ENCODE measurements at regions not wholly inside any gene's neighbourhood (a gene's known extent, or its start where the extent isn't known, plus 50 kb on each side); places are given as distances from the start of the nearest gene placed in this dataset.

- no peak overlapping the region for H3K23ac ChIP-seq (ENCODE audit: insufficient read length, low read depth, low read length)
- H3K79me2 ChIP-seq (ENCODE audit: insufficient read depth, low read length), result no peaks in the 10 kb centered on the region
- H2BK120ac ChIP-seq (ENCODE audit: low read depth, low read length, poor library complexity, severe bottlenecking), result no peak overlapping the region
- no peak overlapping the region for H3K27ac ChIP-seq (ENCODE audit: insufficient read length, low read depth, low read length)
- no peak overlapping the region for H4K91ac ChIP-seq (ENCODE audit: insufficient read length, low read depth, low read length)
- H3K27me3 Mint-ChIP-seq (ENCODE audit: low read depth), result peaks cover 7% of the 10 kb centered on the region
- no peak overlapping the region for H4K5ac ChIP-seq (ENCODE audit: insufficient read length, low read depth, low read length)
- no peaks in the 10 kb centered on the region for H4K20me1 ChIP-seq (ENCODE audit: control insufficient read depth, insufficient read depth, insufficient read length)
- no peak overlapping the region for H2BK20ac ChIP-seq (ENCODE audit: low read depth, low read length, poor library complexity, severe bottlenecking)
- no peak overlapping the region for H2AFZ ChIP-seq (ENCODE audit: low read length)
- H3K4me3 Mint-ChIP-seq, result no peak overlapping the region
- H3K27me3 ChIP-seq (ENCODE audit: insufficient read depth, low read length), result no peaks in the 10 kb centered on the region
- no peak overlapping the region for H2AK5ac ChIP-seq (ENCODE audit: insufficient read length, low read length)
- H3K36me3 Mint-ChIP-seq (ENCODE audit: insufficient read depth in 1 of 3, low read depth in 3 of 3), result no peaks in the 10 kb centered on the region
- no peak overlapping the region for H4K8ac ChIP-seq (replicated peaks; ENCODE audit: insufficient read length, low read depth, low read length)
- no peaks in the 10 kb centered on the region for H3K9me3 Mint-ChIP-seq
- H3K9ac ChIP-seq (ENCODE audit: extremely low read depth, insufficient read length, low read length), result no peak overlapping the region
- no peak overlapping the region for H3K27ac Mint-ChIP-seq
- H3K4me2 ChIP-seq (ENCODE audit: insufficient read depth, insufficient read length, low read length), result no peak overlapping the region
- no peak overlapping the region for H3T11ph ChIP-seq (ENCODE audit: low read length)
- no peaks in the 10 kb centered on the region for H3K23me2 ChIP-seq (ENCODE audit: insufficient read length, low read depth, low read length, poor library complexity, severe bottlenecking)
- DNase-seq, result no peak
- no peak overlapping the region for H2BK12ac ChIP-seq (ENCODE audit: insufficient read length, low read depth, low read length)
- H3K4me1 ChIP-seq (ENCODE audit: insufficient read depth, low read length), result no peaks in the 10 kb centered on the region
- no peak overlapping the region for H3K18ac ChIP-seq (ENCODE audit: insufficient read length, low read depth, low read length)
- H3K14ac ChIP-seq (ENCODE audit: insufficient read depth, low read length), result no peak overlapping the region
- H2BK15ac ChIP-seq (ENCODE audit: low read depth, low read length), result no peak overlapping the region
- H3K79me1 ChIP-seq (ENCODE audit: insufficient read depth, low read depth, low read length, poor library complexity, severe bottlenecking), result no peaks in the 10 kb centered on the region
- H3K4me1 Mint-ChIP-seq, result peaks cover 0 to 8% of the 10 kb centered on the region in 2 experiments; a peak in 2 of 4 replicates
- H2BK5ac ChIP-seq (ENCODE audit: insufficient read length, low read length), result no peak overlapping the region
- no peak overlapping the region for H3K4ac ChIP-seq (ENCODE audit: low read depth, low read length)
- no peaks in the 10 kb centered on the region for H3K9me3 ChIP-seq (ENCODE audit: control insufficient read depth, low read depth, low read length)
- TF ChIP-seq, protein P1, sequence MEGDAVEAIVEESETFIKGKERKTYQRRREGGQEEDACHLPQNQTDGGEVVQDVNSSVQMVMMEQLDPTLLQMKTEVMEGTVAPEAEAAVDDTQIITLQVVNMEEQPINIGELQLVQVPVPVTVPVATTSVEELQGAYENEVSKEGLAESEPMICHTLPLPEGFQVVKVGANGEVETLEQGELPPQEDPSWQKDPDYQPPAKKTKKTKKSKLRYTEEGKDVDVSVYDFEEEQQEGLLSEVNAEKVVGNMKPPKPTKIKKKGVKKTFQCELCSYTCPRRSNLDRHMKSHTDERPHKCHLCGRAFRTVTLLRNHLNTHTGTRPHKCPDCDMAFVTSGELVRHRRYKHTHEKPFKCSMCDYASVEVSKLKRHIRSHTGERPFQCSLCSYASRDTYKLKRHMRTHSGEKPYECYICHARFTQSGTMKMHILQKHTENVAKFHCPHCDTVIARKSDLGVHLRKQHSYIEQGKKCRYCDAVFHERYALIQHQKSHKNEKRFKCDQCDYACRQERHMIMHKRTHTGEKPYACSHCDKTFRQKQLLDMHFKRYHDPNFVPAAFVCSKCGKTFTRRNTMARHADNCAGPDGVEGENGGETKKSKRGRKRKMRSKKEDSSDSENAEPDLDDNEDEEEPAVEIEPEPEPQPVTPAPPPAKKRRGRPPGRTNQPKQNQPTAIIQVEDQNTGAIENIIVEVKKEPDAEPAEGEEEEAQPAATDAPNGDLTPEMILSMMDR (conservative IDR thresholded peaks at IDR 0.05), result no peak
- H3K56ac ChIP-seq (ENCODE audit: insufficient read length, low read depth, low read length), result no peak overlapping the region
Observed at GRCh38 chr16:13816701-13817100, 103.3 kb upstream of the ERCC4 start.
